SU-DHL-6 (cell line): ENCODE measurements at regions not wholly inside any gene's neighbourhood (a gene's known extent, or its start where the extent isn't known, plus 50 kb on each side); places are given as distances from the start of the nearest gene placed in this dataset.

Experiments used
- H2AFZ ChIP-seq: fragments of 200-600 bp; sonication (generic); 2 replicates; pipeline ENCODE4 v1.6.1; 2014; ENCODE audit warnings: low read depth, mild to moderate bottlenecking, moderate library complexity, mixed read lengths, antibody characterized with exemption, low read length; ENCODE audit not compliant: severe bottlenecking
- H3F3A ChIP-seq: fragments of 200-600 bp; shearing (Covaris generic); 2 replicates; pipeline ENCODE4 v1.6.0; 2016; ENCODE audit warnings: antibody characterized with exemption, mild to moderate bottlenecking; ENCODE audit not compliant: insufficient read depth
- H3K27ac ChIP-seq: fragments of 200-600 bp; sonication (generic); 2 replicates; pipeline ENCODE4 v1.5.1; 2016; ENCODE audit warnings: low read depth, mild to moderate bottlenecking, low read length, moderate library complexity, mixed read lengths
- H3K27me3 ChIP-seq: fragments of 200-600 bp; sonication (generic), shearing (Covaris generic); 2 replicates; pipeline ENCODE4 v1.6.0; 2014; ENCODE audit warnings: mild to moderate bottlenecking, low read length
- H3K36me3 ChIP-seq: fragments of 200-600 bp; sonication (generic); 2 replicates; pipeline ENCODE4 v1.6.1; 2014; ENCODE audit warnings: mild to moderate bottlenecking, low read length, mixed read lengths
- H3K4me2 ChIP-seq: fragments of 300-600, 200-600 bp; shearing (Covaris generic), sonication (generic); 2 replicates; pipeline ENCODE4 v1.6.0; 2014; ENCODE audit warnings: low read length, low read depth, mild to moderate bottlenecking; ENCODE audit not compliant: poor library complexity, severe bottlenecking
- H3K4me3 ChIP-seq: fragments of 200-600 bp; sonication (generic); 2 replicates; pipeline ENCODE4 v1.5.1; 2014; ENCODE audit warnings: antibody characterized with exemption, low read length, mild to moderate bottlenecking, mixed read lengths; ENCODE audit not compliant: insufficient read depth, poor library complexity, severe bottlenecking
- H3K79me2 ChIP-seq: fragments of 200-600 bp; sonication (generic); 2 replicates; pipeline ENCODE4 v1.6.1; 2014; ENCODE audit warnings: mild to moderate bottlenecking, low read length, moderate library complexity; ENCODE audit not compliant: insufficient read depth
- H3K9ac ChIP-seq: fragments of 200-600 bp; sonication (generic); 2 replicates; pipeline ENCODE4 v1.7.0; 2014; ENCODE audit warnings: mild to moderate bottlenecking, low read length
- H3K9me2 ChIP-seq: fragments of 200-600 bp; sonication (generic); replicated peaks from 2 replicates; pipeline ENCODE4 v1.6.1; 2014; ENCODE audit warnings: low read length; ENCODE audit not compliant: insufficient read depth
- H3K9me3 ChIP-seq: fragments of 200-600 bp; sonication (generic); 2 replicates; pipeline ENCODE4 v1.6.1; 2014; ENCODE audit warnings: low read length, mixed read lengths; ENCODE audit not compliant: insufficient read depth
- H4K20me1 ChIP-seq: fragments of 200-600 bp; sonication (generic); 2 replicates; pipeline ENCODE4 v1.6.1; 2014; ENCODE audit warnings: low read depth, mild to moderate bottlenecking, antibody characterized with exemption, low read length, moderate library complexity, mixed read lengths
- CTCF ChIP-seq: fragments of 200-600 bp; sonication (generic); IDR thresholded peaks from one replicate; pipeline ENCODE4 v1.5.1; 2017; ENCODE audit warnings: antibody characterized with exemption, mild to moderate bottlenecking, low read length, moderate library complexity; ENCODE audit not compliant: insufficient read depth, poor library complexity, severe bottlenecking
- EZH2phosphoT487 ChIP-seq: fragments of 200-600 bp; sonication (generic), shearing (Covaris generic); conservative IDR thresholded peaks from 2 replicates; pipeline ENCODE4 v1.6.1; 2018; ENCODE audit warnings: mild to moderate bottlenecking, antibody characterized with exemption, low read length, moderate library complexity, mixed read lengths

- Histone ChIP-seq H4K20me1 (no peaks in the 10 kb centered on the region), H2AFZ (no peak overlapping the region), H3K27me3 (peaks cover 3% of the 10 kb centered on the region; the same call in 1 of the 2 replicates), H3K9ac (no peak overlapping the region), H3K79me2 (no peaks in the 10 kb centered on the region), H3K27ac (no peak overlapping the region), H3K9me2 (no peaks in the 10 kb centered on the region), H3K4me3 (no peak overlapping the region), H3K4me2 (no peak overlapping the region), H3F3A (no peaks in the 10 kb centered on the region), H3K9me3 (no peaks in the 10 kb centered on the region), H3K36me3 (no peaks in the 10 kb centered on the region)
- TF ChIP-seq CTCF = no peak
These were observed 92.2 kb downstream of the TEX51 start for GRCh38 chr2:126990605-126991532.

- no peak overlapping the region for H3K4me3 ChIP-seq
- no peak overlapping the region for H3K27ac ChIP-seq
- no peaks in the 10 kb centered on the region for H4K20me1 ChIP-seq
- no peaks in the 10 kb centered on the region for H3K9me2 ChIP-seq
- TF ChIP-seq EZH2phosphoT487 = no peak
- no peak for TF ChIP-seq CTCF
- no peaks in the 10 kb centered on the region for H3K9me3 ChIP-seq
- no peaks in the 10 kb centered on the region for H3K79me2 ChIP-seq
- H3F3A ChIP-seq = no peaks in the 10 kb centered on the region
- H2AFZ ChIP-seq = no peak overlapping the region
- H3K9ac ChIP-seq = no peak overlapping the region
- no peaks in the 10 kb centered on the region for H3K27me3 ChIP-seq
- H3K4me2 ChIP-seq = no peak overlapping the region
- H3K36me3 ChIP-seq = no peaks in the 10 kb centered on the region
These were observed 95.7 kb downstream of the TEX51 start for GRCh38 chr2:126994340-126994777.

- Histone ChIP-seq H3K27me3 (no peaks in the 10 kb centered on the region), H3K9me3 (no peaks in the 10 kb centered on the region), H2AFZ (no peak overlapping the region), H3K27ac (no peak overlapping the region), H4K20me1 (no peaks in the 10 kb centered on the region), H3K79me2 (no peaks in the 10 kb centered on the region), H3F3A (no peaks in the 10 kb centered on the region), H3K4me2 (no peak overlapping the region), H3K36me3 (no peaks in the 10 kb centered on the region), H3K9ac (no peak overlapping the region), H3K9me2 (no peaks in the 10 kb centered on the region), H3K4me3 (no peak overlapping the region)
- TF ChIP-seq CTCF = no peak
- TF ChIP-seq EZH2phosphoT487 = no peak
These were observed 97.1 kb downstream of the TEX51 start for GRCh38 chr2:126995621-126996377.
